NCI-H748 (cell line): ENCODE measurements at regions not wholly inside any gene's neighbourhood (a gene's known extent, or its start where the extent isn't known, plus 50 kb on each side); places are given as distances from the start of the nearest gene placed in this dataset.

ENCODE experiments used
- DNase-seq: peaks from one replicate; lab custom pipeline; 2025; ENCODE audit not compliant: unreplicated experiment; lab: John Stamatoyannopoulos, UW

GRCh38 chr11:76721755-76722677, 51.5 kb upstream of the LRRC32 start:
- peak; percentile 66 for DNase-seq

DNA sequence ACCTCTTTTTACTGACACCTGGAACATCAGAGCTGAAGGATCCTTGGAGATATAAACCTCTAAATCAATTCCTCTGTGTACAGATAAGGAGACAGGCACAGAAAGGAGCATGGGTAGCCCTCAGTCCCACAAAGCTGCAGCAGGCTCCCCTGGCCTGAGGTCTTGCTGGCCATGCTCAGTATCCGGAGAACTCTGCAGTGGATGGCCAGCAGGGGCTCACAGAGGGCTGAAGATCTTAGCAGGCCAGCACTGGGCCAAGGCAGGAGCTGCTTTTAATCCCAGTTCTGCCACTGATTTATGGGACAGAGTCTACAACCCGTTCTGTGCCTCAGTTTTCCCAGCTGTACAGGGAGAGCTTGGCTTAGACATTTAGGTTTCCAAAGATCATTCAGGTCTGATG, 52.6 kb upstream of the LRRC32 start:
- no peak for DNase-seq

DNA sequence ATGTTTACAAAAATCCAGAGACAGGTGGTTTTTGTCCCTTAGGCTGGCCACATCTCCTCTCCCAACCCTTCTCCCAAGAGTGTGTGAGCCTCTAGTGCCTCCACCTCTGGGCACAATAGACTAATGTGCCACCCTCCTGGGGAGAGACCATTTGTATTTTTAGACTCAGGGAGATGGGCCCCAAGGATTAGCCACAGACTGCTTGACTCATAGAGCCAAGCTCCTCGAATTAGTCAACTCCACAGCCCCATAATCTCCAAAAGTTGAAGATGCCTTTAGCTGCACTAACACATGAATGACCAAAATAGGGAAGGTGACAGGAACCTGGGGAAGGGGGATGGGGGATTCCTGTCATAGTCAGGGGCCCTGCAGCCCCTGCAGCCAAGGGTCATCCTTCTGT, 53.0 kb upstream of the LRRC32 start:
- no peak for DNase-seq

GRCh38 chr11:76724171-76724768, 53.7 kb upstream of the LRRC32 start:
- DNase-seq, result no peak

DNA sequence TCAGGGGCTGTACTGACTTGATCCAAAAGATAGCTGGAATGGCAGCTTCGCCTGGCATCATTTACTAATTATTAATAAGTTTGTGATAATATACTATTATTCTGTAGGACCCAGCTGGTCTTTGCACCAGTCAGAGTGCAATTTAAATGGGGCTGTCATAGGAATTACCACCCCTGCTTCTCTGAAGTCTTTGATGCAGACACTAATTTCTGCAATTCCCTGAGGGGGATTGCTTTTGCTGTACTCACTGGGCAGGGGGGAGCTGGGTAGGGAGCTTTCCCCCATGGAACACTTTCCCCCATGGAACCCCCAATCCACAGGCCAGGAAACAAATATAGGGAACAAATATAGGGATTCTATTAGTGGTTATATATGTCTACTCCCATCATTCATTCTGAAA, 54.9 kb upstream of the TSKU start:
- no peak for DNase-seq

GRCh38 chr11:76728778-76729177, 54.4 kb upstream of the TSKU start:
- no peak for DNase-seq

GRCh38 chr11:76729214-76729613, 53.9 kb upstream of the TSKU start:
- no peak for DNase-seq

DNA sequence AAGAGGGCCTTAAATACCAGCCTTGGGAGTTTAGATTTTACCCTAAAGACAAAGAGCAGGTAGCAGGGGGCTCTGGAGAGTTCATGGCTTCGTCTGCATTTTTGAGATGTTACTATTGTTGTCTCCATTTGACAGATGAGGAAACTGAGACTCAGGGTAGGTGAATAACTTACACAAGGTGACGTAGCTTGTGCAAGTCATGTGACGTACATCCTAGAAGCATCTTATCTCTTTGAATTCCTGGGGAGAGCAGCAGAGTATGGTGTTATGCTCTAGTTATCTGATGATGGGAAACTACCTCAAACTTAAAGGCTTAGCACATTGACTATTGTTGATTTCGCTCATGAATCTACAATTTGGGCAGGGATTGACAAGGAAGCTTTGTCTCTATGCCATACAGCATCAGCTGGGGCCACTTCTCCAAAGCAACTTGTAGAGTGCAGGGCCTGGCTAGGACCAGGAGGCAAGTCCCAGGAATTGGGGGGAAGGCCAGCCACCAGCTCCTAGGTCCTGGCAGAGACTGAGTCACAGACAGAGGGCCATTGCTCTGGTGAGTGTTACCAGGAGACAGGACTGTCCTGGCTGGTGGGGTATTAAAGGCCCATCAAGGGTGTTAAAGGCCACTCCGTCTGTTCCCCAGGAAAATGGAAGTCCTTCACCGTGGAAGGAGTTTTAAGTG, 52.1 kb upstream of the TSKU start:
- DNase-seq, result no peak

DNA sequence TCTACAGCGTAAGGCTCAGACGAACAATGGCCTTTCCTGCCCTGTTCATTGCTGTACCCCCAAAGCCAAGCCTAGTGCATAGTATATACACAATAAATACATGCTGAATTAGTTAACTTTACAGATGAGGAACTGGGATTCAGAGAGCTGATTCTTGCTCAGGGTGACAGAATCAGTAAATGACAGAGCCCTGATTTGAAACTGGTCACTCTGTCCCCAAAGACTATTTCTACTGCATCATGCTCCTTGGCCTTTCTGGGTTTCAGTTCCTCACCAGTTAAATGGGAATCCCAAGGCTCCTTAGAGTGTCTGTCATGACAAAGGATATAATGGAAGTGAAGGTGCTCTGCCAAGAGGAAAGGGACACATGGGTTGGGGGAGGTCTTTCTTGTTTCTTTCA, 50.5 kb upstream of the TSKU start:
- no peak for DNase-seq
